ENCODE measurements at regions not wholly inside any gene's neighbourhood (a gene's known extent, or its start where the extent isn't known, plus 50 kb on each side); places are given as distances from the start of the nearest gene placed in this dataset.
A peak's percentile ranks its signal among the peaks of the same experiment; 100 is the strongest.

GRCh38 chr20:4534315-4534714, 151.9 kb upstream of the PRNP start:
- intact Hi-C loops (cut with DNase I, micrococcal nuclease): no loop called here
- no peak for ATAC-seq
- Mint-ChIP-seq H3K4me3 (no peak overlapping the region), H3K27ac (no peak overlapping the region), H3K9me3 (ENCODE audit: low read depth) (peaks cover 2% of the 10 kb centered on the region), H3K36me3 (ENCODE audit: low read depth) (no peaks in the 10 kb centered on the region), H3K4me1 (no peaks in the 10 kb centered on the region), H3K27me3 (peaks cover 28% of the 10 kb centered on the region)
- CTCF ChIA-PET: no interaction called here
- no peak for DNase-seq
- POLR2A ChIA-PET: no interaction called here

GRCh38 chr20:4533368-4534133, 152.7 kb upstream of the PRNP start:
- peaks cover 28% of the 10 kb centered on the region for H3K27me3 Mint-ChIP-seq
- no peak for DNase-seq
- POLR2A ChIA-PET: no interaction called here
- H3K27ac Mint-ChIP-seq: no peak overlapping the region
- H3K4me3 Mint-ChIP-seq: no peak overlapping the region
- intact Hi-C loops (cut with DNase I, micrococcal nuclease): no loop called here
- CTCF ChIA-PET: interaction anchor here (0.5 to 0.9 kb wide), 2 partner anchors 72 to 122 kb away, joined by 3 to 4 read pairs; no protein-coding TSS in a partner anchor
- no peak for ATAC-seq
- peaks cover 2% of the 10 kb centered on the region for H3K9me3 Mint-ChIP-seq (ENCODE audit: low read depth)
- no peaks in the 10 kb centered on the region for H3K4me1 Mint-ChIP-seq
- no peaks in the 10 kb centered on the region for H3K36me3 Mint-ChIP-seq (ENCODE audit: low read depth)

- intact Hi-C loops (cut with DNase I, micrococcal nuclease): no loop called here
- Mint-ChIP-seq H3K4me1 (no peaks in the 10 kb centered on the region), H3K9me3 (ENCODE audit: low read depth) (peaks cover 5% of the 10 kb centered on the region), H3K27ac (no peak overlapping the region), H3K36me3 (ENCODE audit: low read depth) (no peaks in the 10 kb centered on the region), H3K27me3 (peaks cover 29% of the 10 kb centered on the region), H3K4me3 (no peak overlapping the region)
- CTCF ChIA-PET: interaction anchor here (0.6 kb wide), 1 partner anchor 89 kb away, joined by 3 read pairs; no protein-coding TSS in a partner anchor
- ATAC-seq: no peak
- no peak for DNase-seq
- POLR2A ChIA-PET: no interaction called here
Measured at GRCh38 chr20:4532772-4533171, 153.5 kb upstream of the PRNP start.

GRCh38 chr20:4524792-4525191, 161.5 kb upstream of the PRNP start:
- Mint-ChIP-seq H3K27me3 (peaks cover 7% of the 10 kb centered on the region), H3K9me3 (ENCODE audit: low read depth) (peaks cover 8% of the 10 kb centered on the region), H3K36me3 (ENCODE audit: low read depth) (no peaks in the 10 kb centered on the region), H3K27ac (no peak overlapping the region), H3K4me1 (no peaks in the 10 kb centered on the region), H3K4me3 (no peak overlapping the region)
- POLR2A ChIA-PET: no interaction called here
- DNase-seq (no peak), ATAC-seq (no peak)
- intact Hi-C loops (cut with DNase I, micrococcal nuclease): no loop called here
- CTCF ChIA-PET: no interaction called here

- ChIA-PET CTCF (no interaction called here), POLR2A (no interaction called here)
- H3K36me3 Mint-ChIP-seq (ENCODE audit: low read depth): no peaks in the 10 kb centered on the region
- intact Hi-C loops (cut with DNase I, micrococcal nuclease): no loop called here
- peaks cover 7% of the 10 kb centered on the region for H3K9me3 Mint-ChIP-seq (ENCODE audit: low read depth)
- H3K27me3 Mint-ChIP-seq: peaks cover 9% of the 10 kb centered on the region
- DNase-seq (no peak), ATAC-seq (no peak)
- H3K4me3 Mint-ChIP-seq: no peak overlapping the region
- no peak overlapping the region for H3K27ac Mint-ChIP-seq
- H3K4me1 Mint-ChIP-seq: no peaks in the 10 kb centered on the region
Measured at GRCh38 chr20:4524307-4524706, 161.9 kb upstream of the PRNP start.

GRCh38 chr20:4522310-4522709, 163.9 kb upstream of the PRNP start:
- intact Hi-C loops (cut with DNase I, micrococcal nuclease): no loop called here
- Mint-ChIP-seq H3K9me3 (ENCODE audit: low read depth) (peaks cover 2% of the 10 kb centered on the region), H3K4me1 (no peaks in the 10 kb centered on the region), H3K27ac (no peak overlapping the region), H3K4me3 (no peak overlapping the region), H3K27me3 (peaks cover 10% of the 10 kb centered on the region), H3K36me3 (ENCODE audit: low read depth) (no peaks in the 10 kb centered on the region)
- DNase-seq: no peak
- no peak for ATAC-seq
- CTCF ChIA-PET: no interaction called here
- POLR2A ChIA-PET: no interaction called here

GRCh38 chr20:4521170-4521968, 164.9 kb upstream of the PRNP start:
- H3K27ac Mint-ChIP-seq: no peak overlapping the region
- POLR2A ChIA-PET: no interaction called here

GRCh38 chr20:4519534-4519933, 166.7 kb upstream of the PRNP start:
- no peak overlapping the region for H3K27ac Mint-ChIP-seq
- ATAC-seq: no peak
- no peaks in the 10 kb centered on the region for H3K36me3 Mint-ChIP-seq (ENCODE audit: low read depth)
- H3K9me3 Mint-ChIP-seq (ENCODE audit: low read depth): no peaks in the 10 kb centered on the region
- peak; percentile 58 for DNase-seq
- intact Hi-C loops (cut with DNase I, micrococcal nuclease): no loop called here
- no peaks in the 10 kb centered on the region for H3K4me1 Mint-ChIP-seq
- H3K4me3 Mint-ChIP-seq: no peak overlapping the region
- ChIA-PET CTCF (no interaction called here), POLR2A (no interaction called here)
- H3K27me3 Mint-ChIP-seq: peaks cover 19% of the 10 kb centered on the region

More at GRCh38 chr20:4521170-4521968, 164.9 kb upstream of the PRNP start:
- no peaks in the 10 kb centered on the region for H3K4me1 Mint-ChIP-seq
- no peak for DNase-seq
- CTCF ChIA-PET: no interaction called here
- H3K27me3 Mint-ChIP-seq: peaks cover 15% of the 10 kb centered on the region
- H3K4me3 Mint-ChIP-seq: no peak overlapping the region
- no peaks in the 10 kb centered on the region for H3K36me3 Mint-ChIP-seq (ENCODE audit: low read depth)
- no peaks in the 10 kb centered on the region for H3K9me3 Mint-ChIP-seq (ENCODE audit: low read depth)
- intact Hi-C loops (cut with DNase I, micrococcal nuclease): no loop called here
- no peak for ATAC-seq

- H3K4me3 Mint-ChIP-seq: no peak overlapping the region
- intact Hi-C loops (cut with DNase I, micrococcal nuclease): no loop called here
- POLR2A ChIA-PET: no interaction called here
- no peaks in the 10 kb centered on the region for H3K4me1 Mint-ChIP-seq
- CTCF ChIA-PET: no interaction called here
- DNase-seq (no peak), ATAC-seq (no peak)
- H3K27me3 Mint-ChIP-seq: peaks cover 27% of the 10 kb centered on the region
- no peak overlapping the region for H3K27ac Mint-ChIP-seq
- H3K36me3 Mint-ChIP-seq (ENCODE audit: low read depth): no peaks in the 10 kb centered on the region
- H3K9me3 Mint-ChIP-seq (ENCODE audit: low read depth): no peaks in the 10 kb centered on the region
Measured at GRCh38 chr20:4516876-4517275, 169.4 kb upstream of the PRNP start.

- intact Hi-C loops (cut with DNase I, micrococcal nuclease): no loop called here
- no peaks in the 10 kb centered on the region for H3K4me1 Mint-ChIP-seq
- ATAC-seq (no peak), DNase-seq (no peak)
- peaks cover 5% of the 10 kb centered on the region for H3K9me3 Mint-ChIP-seq (ENCODE audit: low read depth)
- H3K27ac Mint-ChIP-seq: no peak overlapping the region
- no peak overlapping the region for H3K4me3 Mint-ChIP-seq
- H3K27me3 Mint-ChIP-seq: peaks cover 35% of the 10 kb centered on the region
- POLR2A ChIA-PET: no interaction called here
- CTCF ChIA-PET: interaction anchor here (0.6 to 0.7 kb wide), 2 partner anchors 58 to 164 kb away, joined by 3 read pairs; no protein-coding TSS in a partner anchor
- no peaks in the 10 kb centered on the region for H3K36me3 Mint-ChIP-seq (ENCODE audit: low read depth)
Measured at GRCh38 chr20:4513720-4514119, 172.5 kb upstream of the PRNP start.

- POLR2A ChIA-PET: no interaction called here
- Mint-ChIP-seq H3K27me3 (peaks cover 31% of the 10 kb centered on the region), H3K36me3 (ENCODE audit: low read depth) (no peaks in the 10 kb centered on the region), H3K4me1 (no peaks in the 10 kb centered on the region), H3K4me3 (no peak overlapping the region), H3K9me3 (ENCODE audit: low read depth) (peaks cover 5% of the 10 kb centered on the region), H3K27ac (no peak overlapping the region)
- ATAC-seq (no peak), DNase-seq (no peak)
- CTCF ChIA-PET: interaction anchor here (0.6 to 0.7 kb wide), 2 partner anchors 59 to 163 kb away, joined by 3 read pairs; no protein-coding TSS in a partner anchor
- intact Hi-C loops (cut with DNase I, micrococcal nuclease): no loop called here
Measured at GRCh38 chr20:4512891-4513550, 173.2 kb upstream of the PRNP start.

- ATAC-seq (no peak), DNase-seq (no peak)
- no peaks in the 10 kb centered on the region for H3K36me3 Mint-ChIP-seq (ENCODE audit: low read depth)
- CTCF ChIA-PET: no interaction called here
- H3K4me3 Mint-ChIP-seq: no peak overlapping the region
- peaks cover 5% of the 10 kb centered on the region for H3K9me3 Mint-ChIP-seq (ENCODE audit: low read depth)
- peaks cover 25% of the 10 kb centered on the region for H3K27me3 Mint-ChIP-seq
- H3K27ac Mint-ChIP-seq: no peak overlapping the region
- intact Hi-C loops (cut with DNase I, micrococcal nuclease): no loop called here
- no peaks in the 10 kb centered on the region for H3K4me1 Mint-ChIP-seq
- POLR2A ChIA-PET: no interaction called here
Measured at GRCh38 chr20:4511776-4512175, 174.5 kb upstream of the PRNP start.

Measured in activated CD4-positive, alpha-beta T cell treated with anti-CD3 and anti-CD28 coated beads for 36 hours (primary cell).